Activated naive CD4-positive, alpha-beta T cell treated with anti-CD3 and anti-CD28 coated beads, Interleukin-2, amount 50 U/mL, for 24 hours (primary cell): ENCODE measurements at regions not wholly inside any gene's neighbourhood (a gene's known extent, or its start where the extent isn't known, plus 50 kb on each side); places are given as distances from the start of the nearest gene placed in this dataset.

Experiments
- H3K27ac Mint-ChIP-seq: one replicate; pipeline ENCODE4 v1.8.0; 2021; ENCODE audit warnings: mild to moderate bottlenecking, mixed read lengths
- H3K27me3 Mint-ChIP-seq: one replicate; pipeline ENCODE4 v1.8.0; 2021; ENCODE audit warnings: mixed read lengths
- H3K36me3 Mint-ChIP-seq: one replicate; pipeline ENCODE4 v1.8.0; 2021; ENCODE audit warnings: mixed read lengths
- H3K4me1 Mint-ChIP-seq: one replicate; pipeline ENCODE4 v1.8.0; 2021; ENCODE audit warnings: mixed read lengths
- H3K4me3 Mint-ChIP-seq: one replicate; pipeline ENCODE4 v1.8.0; 2021; ENCODE audit warnings: mild to moderate bottlenecking, mixed read lengths
- H3K9me3 Mint-ChIP-seq: one replicate; pipeline ENCODE4 v1.8.0; 2021; ENCODE audit warnings: mixed read lengths

GRCh38 chr3:74309716-74310115, 304.7 kb downstream of the CNTN3 start:
- Mint-ChIP-seq H3K27me3 (no peaks in the 10 kb centered on the region), H3K36me3 (no peaks in the 10 kb centered on the region), H3K27ac (no peak overlapping the region), H3K9me3 (peaks cover 19% of the 10 kb centered on the region), H3K4me1 (no peaks in the 10 kb centered on the region), H3K4me3 (no peak overlapping the region)

- H3K9me3 Mint-ChIP-seq, result peaks cover 4% of the 10 kb centered on the region
- no peak overlapping the region for H3K27ac Mint-ChIP-seq
- no peaks in the 10 kb centered on the region for H3K36me3 Mint-ChIP-seq
- no peak overlapping the region for H3K4me3 Mint-ChIP-seq
- no peaks in the 10 kb centered on the region for H3K4me1 Mint-ChIP-seq
- no peaks in the 10 kb centered on the region for H3K27me3 Mint-ChIP-seq
Measured at GRCh38 chr3:74304424-74304823, 310.0 kb downstream of the CNTN3 start.

GRCh38 chr3:74303711-74304110, 310.7 kb downstream of the CNTN3 start:
- Mint-ChIP-seq H3K4me1 (no peaks in the 10 kb centered on the region), H3K27ac (no peak overlapping the region), H3K36me3 (no peaks in the 10 kb centered on the region), H3K4me3 (no peak overlapping the region), H3K9me3 (peaks cover 4% of the 10 kb centered on the region), H3K27me3 (no peaks in the 10 kb centered on the region)

- Mint-ChIP-seq H3K27ac (no peak overlapping the region), H3K4me3 (no peak overlapping the region), H3K9me3 (peaks cover 4% of the 10 kb centered on the region), H3K27me3 (no peaks in the 10 kb centered on the region), H3K36me3 (no peaks in the 10 kb centered on the region), H3K4me1 (no peaks in the 10 kb centered on the region)
Measured at GRCh38 chr3:74302969-74303368, 311.5 kb downstream of the CNTN3 start.

GRCh38 chr3:74302281-74302680, 312.2 kb downstream of the CNTN3 start:
- Mint-ChIP-seq H3K4me1 (no peaks in the 10 kb centered on the region), H3K27ac (no peak overlapping the region), H3K27me3 (no peaks in the 10 kb centered on the region), H3K36me3 (no peaks in the 10 kb centered on the region), H3K9me3 (peaks cover 1% of the 10 kb centered on the region), H3K4me3 (no peak overlapping the region)

- no peak overlapping the region for H3K27ac Mint-ChIP-seq
- no peaks in the 10 kb centered on the region for H3K9me3 Mint-ChIP-seq
- no peaks in the 10 kb centered on the region for H3K4me1 Mint-ChIP-seq
- no peaks in the 10 kb centered on the region for H3K36me3 Mint-ChIP-seq
- no peak overlapping the region for H3K4me3 Mint-ChIP-seq
- H3K27me3 Mint-ChIP-seq, result no peaks in the 10 kb centered on the region
Measured at GRCh38 chr3:74301056-74301455, 313.4 kb downstream of the CNTN3 start.

- no peak overlapping the region for H3K27ac Mint-ChIP-seq
- H3K9me3 Mint-ChIP-seq, result no peaks in the 10 kb centered on the region
- H3K36me3 Mint-ChIP-seq, result no peaks in the 10 kb centered on the region
- H3K4me1 Mint-ChIP-seq, result no peaks in the 10 kb centered on the region
- no peak overlapping the region for H3K4me3 Mint-ChIP-seq
- no peaks in the 10 kb centered on the region for H3K27me3 Mint-ChIP-seq
Measured at GRCh38 chr3:74295479-74295878, 319.0 kb downstream of the CNTN3 start.

- no peak overlapping the region for H3K27ac Mint-ChIP-seq
- H3K36me3 Mint-ChIP-seq, result no peaks in the 10 kb centered on the region
- H3K27me3 Mint-ChIP-seq, result no peaks in the 10 kb centered on the region
- no peak overlapping the region for H3K4me3 Mint-ChIP-seq
- no peaks in the 10 kb centered on the region for H3K4me1 Mint-ChIP-seq
- H3K9me3 Mint-ChIP-seq, result no peaks in the 10 kb centered on the region
Measured at GRCh38 chr3:74288761-74289160, 325.7 kb downstream of the CNTN3 start.

GRCh38 chr3:74287557-74287956, 326.9 kb downstream of the CNTN3 start:
- H3K27ac Mint-ChIP-seq, result no peak overlapping the region
- H3K27me3 Mint-ChIP-seq, result no peaks in the 10 kb centered on the region
- no peaks in the 10 kb centered on the region for H3K36me3 Mint-ChIP-seq
- no peaks in the 10 kb centered on the region for H3K9me3 Mint-ChIP-seq
- H3K4me1 Mint-ChIP-seq, result no peaks in the 10 kb centered on the region
- H3K4me3 Mint-ChIP-seq, result no peak overlapping the region

GRCh38 chr3:74282202-74282601, 332.3 kb downstream of the CNTN3 start:
- Mint-ChIP-seq H3K4me3 (no peak overlapping the region), H3K4me1 (no peaks in the 10 kb centered on the region), H3K36me3 (no peaks in the 10 kb centered on the region), H3K27ac (no peak overlapping the region), H3K9me3 (peaks cover 10% of the 10 kb centered on the region), H3K27me3 (no peaks in the 10 kb centered on the region)

GRCh38 chr3:74281705-74282104, 332.8 kb downstream of the CNTN3 start:
- Mint-ChIP-seq H3K36me3 (no peaks in the 10 kb centered on the region), H3K4me1 (no peaks in the 10 kb centered on the region), H3K4me3 (no peak overlapping the region), H3K27ac (no peak overlapping the region), H3K9me3 (peaks cover 15% of the 10 kb centered on the region), H3K27me3 (no peaks in the 10 kb centered on the region)

- Mint-ChIP-seq H3K36me3 (no peaks in the 10 kb centered on the region), H3K27ac (no peak overlapping the region), H3K27me3 (no peaks in the 10 kb centered on the region), H3K4me1 (no peaks in the 10 kb centered on the region), H3K9me3 (peaks cover 20% of the 10 kb centered on the region), H3K4me3 (no peak overlapping the region)
Measured at GRCh38 chr3:74273555-74274402, 340.7 kb downstream of the CNTN3 start.

- no peaks in the 10 kb centered on the region for H3K27me3 Mint-ChIP-seq
- H3K4me3 Mint-ChIP-seq, result no peak overlapping the region
- H3K27ac Mint-ChIP-seq, result no peak overlapping the region
- H3K9me3 Mint-ChIP-seq, result peaks cover 18% of the 10 kb centered on the region
- H3K4me1 Mint-ChIP-seq, result no peaks in the 10 kb centered on the region
- H3K36me3 Mint-ChIP-seq, result no peaks in the 10 kb centered on the region
Measured at GRCh38 chr3:74273091-74273490, 341.4 kb downstream of the CNTN3 start.

GRCh38 chr3:74271541-74271940, 342.9 kb downstream of the CNTN3 start:
- H3K36me3 Mint-ChIP-seq, result no peaks in the 10 kb centered on the region

GRCh38 chr3:74269689-74270088, 344.8 kb downstream of the CNTN3 start:
- no peaks in the 10 kb centered on the region for H3K36me3 Mint-ChIP-seq
- no peak overlapping the region for H3K27ac Mint-ChIP-seq
- H3K27me3 Mint-ChIP-seq, result no peaks in the 10 kb centered on the region
- H3K4me3 Mint-ChIP-seq, result no peak overlapping the region
- H3K9me3 Mint-ChIP-seq, result no peaks in the 10 kb centered on the region
- no peaks in the 10 kb centered on the region for H3K4me1 Mint-ChIP-seq

More at GRCh38 chr3:74271541-74271940, 342.9 kb downstream of the CNTN3 start:
- no peak overlapping the region for H3K4me3 Mint-ChIP-seq
- peaks cover 3% of the 10 kb centered on the region for H3K9me3 Mint-ChIP-seq
- H3K27ac Mint-ChIP-seq, result no peak overlapping the region
- no peaks in the 10 kb centered on the region for H3K27me3 Mint-ChIP-seq
- no peaks in the 10 kb centered on the region for H3K4me1 Mint-ChIP-seq

GRCh38 chr3:74268753-74269152, 345.7 kb downstream of the CNTN3 start:
- Mint-ChIP-seq H3K4me3 (no peak overlapping the region), H3K4me1 (no peaks in the 10 kb centered on the region)

More at GRCh38 chr3:74268753-74269152, 345.7 kb downstream of the CNTN3 start:
- Mint-ChIP-seq H3K27ac (no peak overlapping the region), H3K27me3 (no peaks in the 10 kb centered on the region), H3K9me3 (no peaks in the 10 kb centered on the region), H3K36me3 (no peaks in the 10 kb centered on the region)
